AML-193 (cell line): ENCODE measurements at regions not wholly inside any gene's neighbourhood (a gene's known extent, or its start where the extent isn't known, plus 50 kb on each side); places are given as distances from the start of the nearest gene placed in this dataset.
"Not testable (repeated sequence)": the region's sequence is repeated elsewhere in the genome, so short reads cannot be mapped to it uniquely, and the experiment has no call there.

ENCODE experiments used
- DNase-seq, 2 experiments: peaks; one replicate each; lab custom pipeline; 2025; lab: John Stamatoyannopoulos, UW

GRCh38 chr13:78540058-78540457, 63.3 kb downstream of the POU4F1 start:
- no peak for DNase-seq

GRCh38 chr13:78526044-78526443, 77.3 kb downstream of the POU4F1 start:
- DNase-seq: not testable (repeated sequence)

GRCh38 chr13:78524936-78525335, 78.4 kb downstream of the POU4F1 start:
- DNase-seq: no peak

- DNase-seq: no peak
Observed at GRCh38 chr13:78521091-78521490, 82.3 kb downstream of the POU4F1 start.

GRCh38 chr13:78520425-78520824, 82.9 kb downstream of the POU4F1 start:
- no peak for DNase-seq

- not testable (repeated sequence) for DNase-seq
Observed at GRCh38 chr13:78518482-78518881, 84.9 kb downstream of the POU4F1 start.

- DNase-seq: no peak
Observed at GRCh38 chr13:78499802-78500201, 103.5 kb downstream of the POU4F1 start.

- DNase-seq: peak; percentile 66 to 76
Observed at GRCh38 chr13:78497702-78498355, 105.5 kb downstream of the POU4F1 start.

- DNase-seq: no peak
Observed at GRCh38 chr13:78491978-78492377, 111.4 kb downstream of the POU4F1 start.

GRCh38 chr13:78490225-78490624, 113.1 kb downstream of the POU4F1 start:
- not testable (repeated sequence) for DNase-seq

GRCh38 chr13:78487707-78488106, 115.6 kb downstream of the POU4F1 start:
- DNase-seq: no peak

GRCh38 chr13:78485803-78486202, 117.5 kb downstream of the POU4F1 start:
- DNase-seq: no peak

GRCh38 chr13:78478183-78478582, 125.2 kb downstream of the POU4F1 start:
- DNase-seq: no peak

GRCh38 chr13:78476910-78477309, 126.4 kb downstream of the POU4F1 start:
- no peak for DNase-seq

- no peak for DNase-seq
Observed at GRCh38 chr13:78468621-78469020, 134.7 kb downstream of the POU4F1 start.

- no peak for DNase-seq
Observed at GRCh38 chr13:78465250-78465649, 138.1 kb downstream of the POU4F1 start.

- no peak for DNase-seq
Observed at GRCh38 chr13:78460176-78460575, 143.2 kb downstream of the POU4F1 start.

- no peak for DNase-seq
Observed at GRCh38 chr13:78443839-78444238, 159.5 kb downstream of the POU4F1 start.

GRCh38 chr13:78437781-78438180, 165.6 kb downstream of the POU4F1 start:
- DNase-seq: no peak

GRCh38 chr13:78436311-78436710, 167.0 kb downstream of the POU4F1 start:
- no peak for DNase-seq

- no peak for DNase-seq
Observed at GRCh38 chr13:78431328-78431727, 172.0 kb downstream of the POU4F1 start.

GRCh38 chr13:78430811-78431210, 172.5 kb downstream of the POU4F1 start:
- no peak for DNase-seq

GRCh38 chr13:78430166-78430791, 173.1 kb downstream of the POU4F1 start:
- DNase-seq: no peak

- DNase-seq: no peak
Observed at GRCh38 chr13:78428646-78429045, 174.7 kb downstream of the POU4F1 start.
